ENCODE measurements at regions not wholly inside any gene's neighbourhood (a gene's known extent, or its start where the extent isn't known, plus 50 kb on each side); places are given as distances from the start of the nearest gene placed in this dataset.

GRCh38 chr22:49129736-49130135 is 697.9 kb downstream of the BRD1 start:
- Mint-ChIP-seq H3K4me3 (no peak overlapping the region), H3K27ac (no peak overlapping the region), H3K36me3 (ENCODE audit: low read depth) (no peaks in the 10 kb centered on the region), H3K9me3 (peaks cover 54% of the 10 kb centered on the region), H3K27me3 (ENCODE audit: insufficient read depth) (peaks cover 1% of the 10 kb centered on the region; the same call in 1 of the 2 replicates), H3K4me1 (ENCODE audit: low read depth) (no peaks in the 10 kb centered on the region)
- no peak for DNase-seq
- TF ChIP-seq, protein P1, sequence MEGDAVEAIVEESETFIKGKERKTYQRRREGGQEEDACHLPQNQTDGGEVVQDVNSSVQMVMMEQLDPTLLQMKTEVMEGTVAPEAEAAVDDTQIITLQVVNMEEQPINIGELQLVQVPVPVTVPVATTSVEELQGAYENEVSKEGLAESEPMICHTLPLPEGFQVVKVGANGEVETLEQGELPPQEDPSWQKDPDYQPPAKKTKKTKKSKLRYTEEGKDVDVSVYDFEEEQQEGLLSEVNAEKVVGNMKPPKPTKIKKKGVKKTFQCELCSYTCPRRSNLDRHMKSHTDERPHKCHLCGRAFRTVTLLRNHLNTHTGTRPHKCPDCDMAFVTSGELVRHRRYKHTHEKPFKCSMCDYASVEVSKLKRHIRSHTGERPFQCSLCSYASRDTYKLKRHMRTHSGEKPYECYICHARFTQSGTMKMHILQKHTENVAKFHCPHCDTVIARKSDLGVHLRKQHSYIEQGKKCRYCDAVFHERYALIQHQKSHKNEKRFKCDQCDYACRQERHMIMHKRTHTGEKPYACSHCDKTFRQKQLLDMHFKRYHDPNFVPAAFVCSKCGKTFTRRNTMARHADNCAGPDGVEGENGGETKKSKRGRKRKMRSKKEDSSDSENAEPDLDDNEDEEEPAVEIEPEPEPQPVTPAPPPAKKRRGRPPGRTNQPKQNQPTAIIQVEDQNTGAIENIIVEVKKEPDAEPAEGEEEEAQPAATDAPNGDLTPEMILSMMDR (IDR thresholded peaks at IDR 0.05): no peak

DNA sequence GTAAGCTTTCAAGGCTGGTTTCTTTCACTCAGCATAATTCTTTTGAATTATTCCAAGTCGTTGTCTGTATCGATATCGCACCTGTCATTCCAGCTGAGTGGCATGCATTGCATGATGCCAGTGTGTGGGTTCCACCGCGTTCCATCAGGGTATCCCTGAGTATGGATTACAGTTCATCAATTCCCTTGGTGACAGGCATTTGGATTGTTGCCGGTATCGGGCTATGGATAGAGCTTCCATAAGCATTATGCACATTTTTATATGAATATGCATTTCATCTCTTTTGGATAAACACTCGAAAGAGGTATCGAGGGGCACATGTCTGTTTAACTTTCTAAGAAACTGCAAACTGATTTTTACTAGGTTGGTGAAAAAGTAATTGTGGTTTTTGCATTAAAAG is 698.8 kb downstream of the BRD1 start:
- Mint-ChIP-seq H3K36me3 (ENCODE audit: low read depth) (no peaks in the 10 kb centered on the region), H3K27me3 (ENCODE audit: insufficient read depth) (peaks cover 1% of the 10 kb centered on the region), H3K4me1 (ENCODE audit: low read depth) (no peaks in the 10 kb centered on the region), H3K9me3 (peaks cover 54% of the 10 kb centered on the region), H3K4me3 (no peak overlapping the region), H3K27ac (no peak overlapping the region)
- TF ChIP-seq, protein P1 (IDR thresholded peaks at IDR 0.05): no peak
- no peak for DNase-seq

DNA sequence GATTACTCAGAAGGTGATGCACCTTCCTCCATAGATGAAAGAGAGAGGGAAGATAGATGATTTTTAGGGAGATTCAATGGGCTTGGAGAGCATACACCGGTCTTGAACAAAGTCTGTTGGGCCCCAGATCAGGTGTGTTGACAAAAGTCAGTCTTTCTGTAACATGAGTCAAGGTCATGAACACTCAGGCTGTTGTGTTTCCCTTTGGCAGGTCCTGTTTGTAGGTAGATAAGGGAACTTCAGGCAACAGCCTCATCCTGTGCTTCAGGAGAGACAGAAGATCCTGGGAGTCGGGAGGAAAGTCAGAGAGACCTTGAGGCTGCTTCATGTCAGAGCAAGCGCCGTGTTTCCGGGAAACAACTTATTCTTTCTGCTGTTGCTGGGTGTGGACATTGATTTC is 703.1 kb downstream of the BRD1 start:
- Mint-ChIP-seq H3K4me1 (ENCODE audit: low read depth) (no peaks in the 10 kb centered on the region), H3K9me3 (peaks cover 63% of the 10 kb centered on the region), H3K27me3 (ENCODE audit: insufficient read depth) (no peaks in the 10 kb centered on the region; the same call in none of the 2 replicates), H3K27ac (no peak overlapping the region), H3K36me3 (ENCODE audit: low read depth) (peaks cover 4% of the 10 kb centered on the region; the same call in 1 of the 2 replicates), H3K4me3 (no peak overlapping the region)
- TF ChIP-seq, protein P1 (IDR thresholded peaks at IDR 0.05): no peak
- DNase-seq: no peak

- TF ChIP-seq, protein P1 (IDR thresholded peaks at IDR 0.05): no peak
- H3K36me3 Mint-ChIP-seq (ENCODE audit: low read depth): peaks cover 4% of the 10 kb centered on the region; the same call in 1 of the 2 replicates
- H3K4me3 Mint-ChIP-seq: no peak overlapping the region
- peaks cover 61% of the 10 kb centered on the region for H3K9me3 Mint-ChIP-seq
- no peak for DNase-seq
- no peaks in the 10 kb centered on the region for H3K4me1 Mint-ChIP-seq (ENCODE audit: low read depth)
- H3K27ac Mint-ChIP-seq: no peak overlapping the region
- H3K27me3 Mint-ChIP-seq (ENCODE audit: insufficient read depth): no peaks in the 10 kb centered on the region; the same call in none of the 2 replicates
These were observed 704.0 kb downstream of the BRD1 start for GRCh38 chr22:49123621-49124192.

DNA sequence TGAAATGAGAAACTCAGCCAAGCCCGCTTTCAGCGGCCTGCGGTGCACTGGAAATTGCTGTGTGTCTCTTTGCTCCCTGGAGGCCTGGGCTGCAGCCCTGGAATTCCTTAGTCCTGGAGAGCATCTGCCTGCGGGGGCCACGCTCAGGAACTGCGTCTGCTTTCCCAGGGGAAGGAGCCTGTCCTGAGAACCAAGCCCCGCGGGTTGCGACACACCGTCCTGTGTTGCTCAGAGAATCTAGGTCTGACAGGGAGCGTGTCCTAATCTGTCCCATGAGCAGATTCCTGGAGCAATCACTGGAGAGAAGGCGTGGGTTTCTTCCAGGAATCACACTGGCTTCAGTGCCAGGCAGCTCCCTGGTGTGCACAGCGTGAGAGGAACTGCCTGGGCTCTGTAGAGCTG is 708.1 kb downstream of the BRD1 start:
- no peak for DNase-seq
- no peak overlapping the region for H3K4me3 Mint-ChIP-seq
- H3K36me3 Mint-ChIP-seq (ENCODE audit: low read depth): peaks cover 4% of the 10 kb centered on the region; the same call in 1 of the 2 replicates
- peaks cover 71% of the 10 kb centered on the region for H3K9me3 Mint-ChIP-seq
- no peaks in the 10 kb centered on the region for H3K4me1 Mint-ChIP-seq (ENCODE audit: low read depth)
- no peak overlapping the region for H3K27ac Mint-ChIP-seq
- no peaks in the 10 kb centered on the region; the same call in none of the 2 replicates for H3K27me3 Mint-ChIP-seq (ENCODE audit: insufficient read depth)
- TF ChIP-seq, protein P1 (IDR thresholded peaks at IDR 0.05): no peak
